Stimulated activated CD8-positive, alpha-beta memory T cell treated with anti-CD3 and anti-CD28 coated beads, Interleukin-12 subunit alpha, Interleukin-12 subunit beta, amount 100 ng/mL, for 24 hours (primary cell): ENCODE measurements at regions not wholly inside any gene's neighbourhood (a gene's known extent, or its start where the extent isn't known, plus 50 kb on each side); places are given as distances from the start of the nearest gene placed in this dataset.

Experiments
- DNase-seq: peaks from one replicate; pipeline ENCODE4 v3.0.0-alpha.2; 2020; ENCODE audit errors: extremely low read depth

DNA sequence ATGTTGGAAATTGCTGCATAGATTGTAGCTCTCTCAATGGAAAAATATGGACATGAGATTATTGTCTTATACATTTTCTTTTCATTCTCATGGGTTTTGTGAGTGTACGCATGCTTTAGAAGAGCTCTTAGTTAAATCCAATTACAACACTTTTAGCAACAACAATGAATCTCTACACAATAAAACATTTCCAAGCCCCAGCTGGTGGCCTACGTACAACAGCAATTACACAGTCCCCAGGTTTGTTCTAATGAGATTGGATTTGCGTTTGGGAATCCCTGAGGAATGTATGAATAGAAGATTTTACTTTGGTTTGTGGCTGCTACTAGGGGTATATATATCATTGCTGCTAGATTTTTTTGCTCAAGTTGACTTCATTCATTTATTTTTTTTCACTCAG is 98.6 kb downstream of the FHDC1 start:
- no peak for DNase-seq

DNA sequence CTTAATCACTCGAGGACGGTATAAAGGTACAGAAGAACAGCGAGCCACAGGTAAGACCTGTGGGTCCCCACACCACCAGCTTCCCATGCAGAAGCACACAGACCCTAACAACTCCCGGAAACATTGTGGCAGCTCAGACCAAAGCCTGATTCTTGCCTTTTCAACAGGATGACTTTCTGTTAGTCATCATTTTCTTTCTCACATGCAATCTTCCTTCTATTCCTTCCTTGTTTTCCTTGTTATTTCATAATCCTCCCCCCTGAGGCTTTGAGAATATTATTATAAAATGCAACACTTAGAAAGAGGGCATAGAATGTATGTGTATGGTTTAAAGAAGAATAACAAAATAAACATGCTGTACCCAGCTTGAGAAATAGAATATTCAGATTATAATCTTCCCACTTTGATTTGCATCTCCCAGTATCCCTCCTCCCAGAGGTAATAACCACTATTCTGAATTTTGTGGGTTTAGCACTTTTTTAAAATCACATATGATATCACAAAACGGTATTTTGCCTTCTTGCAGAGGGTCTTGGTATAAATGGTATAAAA is 100.9 kb downstream of the FHDC1 start:
- DNase-seq: no peak

DNA sequence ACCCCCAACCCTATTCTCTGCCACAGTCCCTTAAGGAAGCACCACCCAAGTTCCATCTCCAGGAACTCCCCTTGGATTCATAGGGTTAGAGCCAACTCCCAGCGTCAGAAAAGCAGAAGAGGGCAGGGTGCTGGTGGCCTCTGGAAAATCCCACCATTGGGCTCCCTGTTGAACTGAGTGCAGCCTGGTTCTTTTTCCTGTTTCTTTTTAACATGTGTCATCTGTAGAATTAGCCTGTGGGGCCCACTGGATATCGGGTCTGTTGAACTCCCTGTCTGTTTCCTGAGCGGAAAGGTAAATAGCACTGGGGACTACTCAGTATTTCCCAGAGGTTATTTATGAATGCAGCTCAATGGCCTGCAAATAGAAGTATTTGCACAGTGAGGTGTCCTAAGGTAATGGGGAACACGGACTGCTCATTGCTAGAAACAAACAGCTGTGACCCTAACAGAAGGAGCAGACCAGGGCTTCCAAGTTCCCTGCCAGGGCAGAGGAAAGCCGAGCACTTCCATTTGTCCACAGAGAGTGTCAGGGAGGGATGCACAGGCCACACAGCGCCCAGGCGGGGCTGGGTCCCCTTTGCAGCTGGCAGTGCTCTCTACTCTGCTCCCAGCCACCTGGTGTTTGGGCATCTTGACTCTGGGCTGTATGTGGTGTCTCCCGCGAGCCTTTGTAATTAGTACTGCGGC is 102.6 kb downstream of the FHDC1 start:
- DNase-seq: no peak

DNA sequence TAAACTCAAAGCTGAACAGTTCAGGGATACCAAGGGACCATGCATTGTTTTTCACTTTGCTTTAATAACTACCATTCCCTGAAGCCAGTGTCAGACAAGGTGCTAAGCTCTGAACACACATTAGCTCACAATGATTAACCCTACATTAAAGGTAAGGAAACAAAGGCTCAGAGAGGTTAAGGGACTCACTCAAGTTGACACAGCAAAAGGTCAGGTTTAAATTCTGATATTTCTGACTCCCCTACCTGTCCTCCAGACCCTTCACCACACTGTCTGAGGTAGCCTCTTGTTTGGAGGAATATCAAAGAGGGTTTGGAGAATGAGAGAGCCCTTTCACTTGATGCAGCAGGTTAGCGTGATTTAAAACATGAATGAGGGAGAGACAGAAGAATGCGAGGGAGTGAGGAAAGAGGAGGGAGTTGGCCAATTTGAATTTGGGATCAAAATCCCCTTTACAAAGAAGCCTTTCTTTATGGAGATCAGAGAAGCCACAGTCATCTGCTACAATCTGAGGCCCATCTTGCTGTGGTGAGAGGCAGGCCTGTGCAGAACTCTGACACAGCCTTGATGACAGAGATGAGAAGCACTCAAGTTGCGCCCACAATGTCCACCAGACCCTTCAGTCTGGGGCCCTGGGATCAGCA is 103.5 kb downstream of the FHDC1 start:
- no peak for DNase-seq

DNA sequence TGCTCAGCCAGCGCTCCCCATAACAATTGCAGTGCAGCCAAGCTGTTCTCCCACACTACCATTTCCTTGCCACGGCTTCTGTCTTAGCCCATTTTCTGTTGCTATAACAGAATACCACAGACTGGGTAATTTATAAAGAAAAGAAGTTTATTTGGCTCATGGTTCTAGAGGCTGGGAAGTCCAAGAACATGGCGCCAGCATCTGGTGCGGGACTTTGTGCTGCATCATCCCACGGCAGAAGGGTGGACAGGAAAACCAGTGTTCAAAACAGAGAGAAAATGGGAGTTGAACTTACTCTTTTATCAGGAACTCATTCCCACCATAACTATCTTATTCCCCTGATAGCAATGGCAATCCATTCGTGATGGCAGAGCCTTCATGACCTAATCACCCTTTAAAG is 104.6 kb downstream of the FHDC1 start:
- no peak for DNase-seq

DNA sequence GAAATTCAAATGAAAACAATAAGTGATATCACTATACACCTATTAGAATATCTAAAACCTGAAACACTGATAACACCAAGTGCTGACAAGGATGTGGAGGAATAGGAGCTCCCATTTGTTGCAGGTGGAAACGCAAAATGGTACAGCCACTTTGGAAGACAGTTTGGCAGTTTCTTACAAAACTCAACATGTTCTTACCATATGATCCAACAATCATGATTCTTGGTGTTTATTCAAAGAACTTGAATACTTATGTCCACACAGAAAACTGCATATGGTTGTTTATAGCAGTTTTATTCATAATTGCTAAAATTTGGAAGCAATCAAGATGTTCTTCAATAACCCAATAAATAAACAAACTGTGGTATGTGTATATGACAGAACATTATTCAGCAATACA is 107.9 kb downstream of the FHDC1 start:
- DNase-seq: no peak

DNA sequence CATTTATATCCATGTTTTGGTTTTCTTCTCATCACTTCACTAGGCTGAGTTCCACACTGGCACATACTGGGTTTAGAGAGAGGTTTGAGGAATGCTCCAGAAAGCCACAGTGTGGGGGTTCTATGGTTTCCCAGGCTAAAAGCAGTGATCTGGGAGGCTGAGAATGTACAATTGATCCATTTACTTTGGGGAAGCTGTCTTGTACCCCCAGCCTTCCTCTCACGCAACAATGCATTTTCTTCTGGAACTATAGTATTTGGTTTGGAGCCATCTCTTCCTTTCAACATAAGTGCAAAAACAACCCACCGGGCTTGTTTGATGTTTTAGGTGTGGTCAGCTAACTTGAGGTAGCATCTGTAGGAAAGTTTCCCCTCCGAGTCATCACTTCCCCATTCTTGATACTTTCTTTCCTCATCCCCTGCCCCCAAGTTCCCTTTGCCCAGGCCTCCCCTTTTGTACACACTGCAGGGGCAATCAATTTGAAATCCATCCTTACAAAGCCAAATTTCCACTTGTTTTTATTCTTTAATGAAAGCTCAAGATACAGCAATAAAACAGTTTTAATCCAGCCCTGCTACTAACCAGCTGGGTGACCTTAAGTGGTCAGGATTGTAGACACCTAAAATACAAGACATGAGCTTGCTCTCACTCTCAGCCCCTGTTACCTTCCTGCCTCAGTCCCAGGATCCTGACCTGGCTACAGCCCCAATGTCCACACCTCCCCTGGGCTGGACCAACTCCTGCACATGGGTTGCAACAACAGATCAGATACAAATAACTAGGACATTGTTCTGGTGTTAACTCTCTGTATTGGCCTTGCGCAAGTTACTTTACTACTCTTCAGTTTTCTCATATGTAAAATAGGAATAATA is 109.2 kb downstream of the FHDC1 start:
- DNase-seq: no peak

DNA sequence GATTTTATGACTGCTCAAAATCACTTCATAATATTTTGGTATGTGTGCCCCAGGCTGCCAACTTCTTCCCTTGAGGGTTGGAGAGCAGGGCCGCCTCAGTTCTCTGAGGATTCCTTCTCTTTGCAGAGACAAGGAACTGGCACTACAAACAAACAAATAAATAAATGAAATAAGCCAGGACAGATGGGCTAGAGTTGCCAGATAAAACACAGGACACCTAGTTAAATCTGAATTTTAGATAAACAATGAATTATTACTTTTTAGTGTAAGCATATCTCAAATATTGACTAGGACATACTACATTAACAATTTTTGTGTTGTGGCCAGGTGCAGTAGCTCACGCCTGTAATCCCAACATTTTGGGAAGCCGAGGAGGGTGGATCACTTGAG is 122.5 kb downstream of the FHDC1 start:
- no peak for DNase-seq

DNA sequence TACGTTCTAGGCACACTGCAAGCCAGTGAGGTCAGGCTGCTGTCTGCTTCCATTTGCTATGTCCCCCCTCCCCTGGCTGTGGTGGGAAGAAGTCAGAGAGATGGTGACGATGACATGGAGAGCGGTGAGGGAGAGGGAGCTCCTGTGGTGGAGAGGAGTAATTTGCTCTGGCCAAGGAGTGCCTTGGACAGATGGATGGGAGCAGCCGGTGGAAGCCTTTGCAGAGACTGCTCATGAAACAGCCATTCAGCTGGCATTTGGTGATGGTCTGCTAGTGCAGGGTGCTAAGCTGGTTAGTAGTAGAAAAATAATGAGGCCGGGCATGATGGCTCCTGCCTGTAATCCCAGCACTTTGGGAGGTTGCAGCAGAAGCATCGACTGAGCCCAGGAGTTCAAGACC is 124.1 kb downstream of the FHDC1 start:
- DNase-seq: no peak

DNA sequence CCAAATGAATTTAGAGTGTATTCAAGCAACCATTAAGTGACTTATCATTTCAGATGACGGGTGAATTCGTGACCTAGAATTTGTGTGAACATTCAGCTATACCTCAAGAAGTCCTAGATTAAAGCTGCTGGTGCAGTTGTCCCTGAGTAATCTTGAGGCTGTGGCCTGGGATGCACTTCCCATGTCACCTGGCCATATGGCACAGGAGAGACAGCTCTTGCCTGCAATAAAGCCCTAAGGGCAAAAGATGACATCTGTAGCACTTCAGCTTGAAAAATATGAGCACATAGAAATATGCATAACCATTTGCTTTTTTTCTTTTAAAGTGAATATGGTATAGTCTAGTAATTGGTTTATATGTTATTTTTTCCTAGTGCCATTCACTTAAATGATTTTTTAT is 125.8 kb downstream of the FHDC1 start:
- DNase-seq: no peak

DNA sequence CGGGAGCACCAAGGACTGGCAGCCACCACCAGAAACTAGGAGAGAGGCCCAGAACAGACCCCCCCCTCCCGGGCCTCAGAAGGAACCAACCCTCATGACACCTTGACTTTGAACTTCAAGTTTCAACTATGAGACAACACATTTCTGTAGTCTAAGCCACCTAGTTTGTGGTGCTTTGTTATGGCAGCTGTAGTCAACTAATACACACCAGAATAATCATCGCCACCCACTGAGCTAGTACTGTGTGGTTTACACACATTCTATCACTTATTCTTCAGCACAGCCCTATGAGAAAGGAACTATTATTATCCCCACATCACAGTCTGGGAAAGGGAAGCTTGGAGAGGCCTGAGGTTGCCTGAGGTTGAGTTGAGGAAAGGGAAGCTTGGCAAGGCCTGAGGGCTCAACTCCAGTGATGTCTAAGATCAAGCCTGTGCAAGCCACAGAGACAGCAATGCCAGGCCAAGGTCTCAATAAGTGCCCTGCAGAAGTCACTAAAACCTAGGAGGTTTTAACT is 126.6 kb downstream of the FHDC1 start:
- no peak for DNase-seq

DNA sequence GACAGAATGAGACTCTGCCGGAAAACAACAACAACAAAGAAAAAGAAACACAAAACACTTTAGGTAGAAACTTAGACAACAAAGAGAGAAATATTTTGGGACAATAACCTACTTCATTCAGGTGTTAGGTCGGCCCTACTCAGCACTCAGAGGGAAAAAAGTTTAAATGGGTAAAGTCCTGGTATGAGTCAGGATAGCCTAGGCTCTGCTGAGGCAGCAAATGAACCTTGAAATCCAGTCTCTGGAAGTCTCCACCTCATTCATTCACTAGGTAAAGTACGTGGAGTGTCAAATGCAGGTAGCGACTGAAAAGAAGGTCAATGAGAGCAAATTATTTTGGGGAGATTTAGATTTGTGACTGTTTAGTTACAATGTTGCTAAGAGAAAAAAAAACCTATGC is 127.4 kb downstream of the FHDC1 start:
- DNase-seq: no peak

DNA sequence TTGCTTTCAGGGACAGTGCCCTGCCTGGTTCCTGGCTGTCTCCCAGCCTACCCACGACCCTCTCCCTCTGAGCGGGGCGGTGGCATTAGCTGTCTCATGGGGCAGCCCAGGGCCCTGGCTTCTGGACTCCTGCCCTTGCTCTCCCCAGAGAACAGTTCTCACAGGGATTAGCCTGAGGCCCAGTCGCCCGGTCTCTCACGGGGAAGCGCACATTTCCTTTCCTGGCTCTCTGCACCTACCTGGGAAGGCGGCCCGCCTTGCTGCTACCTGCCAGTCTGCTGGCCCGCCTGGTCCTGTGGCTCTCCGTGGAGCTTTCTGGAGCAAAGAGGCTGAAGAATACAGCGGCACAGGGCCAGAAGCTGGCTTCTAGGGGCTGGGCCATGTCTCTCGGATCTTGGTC is 128.4 kb downstream of the FHDC1 start:
- DNase-seq: no peak

DNA sequence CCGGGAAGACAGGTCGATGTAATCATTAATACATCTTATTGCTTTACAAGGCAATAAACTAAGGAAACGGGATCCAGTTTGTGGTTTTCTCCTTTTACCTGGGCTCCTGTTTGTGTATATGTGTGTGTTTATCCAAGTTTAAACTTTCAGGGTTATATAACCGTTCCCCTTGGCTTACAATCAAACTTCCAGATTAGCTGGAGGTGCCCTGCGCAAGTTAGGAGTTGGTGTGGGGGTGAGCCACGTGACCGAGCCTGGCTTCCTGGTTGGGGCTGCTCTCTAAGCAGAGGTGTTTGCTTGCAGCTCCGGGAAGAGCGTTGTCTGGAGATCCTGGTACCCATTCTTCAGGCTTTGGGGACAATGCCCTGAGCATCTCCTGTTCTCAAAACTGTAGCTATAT is 129.2 kb downstream of the FHDC1 start:
- DNase-seq: no peak

DNA sequence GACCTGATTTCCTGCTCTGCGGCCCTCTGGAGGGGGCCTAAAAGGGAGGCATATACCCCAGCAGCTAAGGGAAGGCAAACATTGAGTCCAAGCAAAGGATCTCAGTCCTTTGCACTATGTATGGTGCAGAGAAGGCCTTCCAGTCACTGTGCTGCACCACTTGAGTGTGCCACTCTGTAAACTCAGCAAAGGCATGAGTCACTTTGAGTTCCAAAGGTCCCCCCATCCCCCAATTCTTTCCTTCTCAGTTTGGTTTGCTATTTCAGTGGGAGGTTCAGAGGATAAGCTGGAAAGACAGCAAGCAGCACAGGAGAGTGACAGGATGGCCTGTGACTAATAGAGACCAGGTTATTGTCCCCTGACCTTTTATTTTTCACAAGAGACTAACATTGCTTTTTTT is 131.3 kb downstream of the FHDC1 start:
- DNase-seq: no peak

DNA sequence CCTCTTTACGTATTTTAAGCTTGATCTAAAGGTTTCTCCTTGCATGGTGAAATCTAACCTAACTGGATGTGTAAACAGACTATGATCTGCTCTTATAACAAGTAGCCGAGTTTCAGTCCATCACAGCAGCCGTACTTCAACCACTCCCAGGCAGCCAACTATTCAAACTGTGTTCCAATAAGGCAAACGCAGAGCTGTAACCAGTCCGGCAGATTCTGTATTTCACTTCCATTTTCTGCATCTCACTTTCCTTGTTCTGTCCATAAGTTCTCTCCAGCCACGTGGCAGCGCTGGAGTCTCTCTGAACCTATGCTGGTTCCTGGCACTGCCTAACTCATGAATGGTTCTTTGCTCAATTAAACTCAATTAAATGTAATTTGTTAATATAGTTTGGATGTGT is 132.6 kb downstream of the FHDC1 start:
- no peak for DNase-seq

DNA sequence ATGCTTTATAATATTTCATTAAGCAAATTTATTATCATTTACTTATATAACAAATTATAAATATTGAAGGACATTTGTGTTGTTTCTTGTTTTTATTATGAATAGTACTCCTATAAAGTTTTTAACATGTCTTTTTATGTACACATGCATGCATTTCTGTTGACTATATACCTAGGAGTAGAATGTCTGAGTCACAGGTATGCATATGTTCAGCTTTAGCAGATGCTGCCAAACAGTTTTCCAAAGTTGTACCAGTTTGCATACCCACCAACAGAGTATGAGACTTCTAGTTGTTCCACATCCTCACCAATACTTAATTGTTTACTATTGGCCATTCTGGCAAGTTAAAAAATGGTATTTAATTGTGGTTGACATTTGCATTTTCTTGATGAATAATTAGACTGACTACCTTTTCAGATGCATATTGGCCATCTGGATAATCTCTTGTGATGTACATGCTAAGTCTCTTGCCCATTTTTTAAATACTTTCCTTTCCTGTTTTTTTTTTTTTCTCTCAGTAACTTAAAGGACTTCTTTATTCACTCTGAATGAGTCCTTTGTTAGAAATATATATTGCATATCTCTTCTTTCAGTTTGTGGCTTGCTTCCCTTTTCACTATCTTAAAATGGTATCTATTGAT is 132.2 kb upstream of the TRIM2 start:
- no peak for DNase-seq

DNA sequence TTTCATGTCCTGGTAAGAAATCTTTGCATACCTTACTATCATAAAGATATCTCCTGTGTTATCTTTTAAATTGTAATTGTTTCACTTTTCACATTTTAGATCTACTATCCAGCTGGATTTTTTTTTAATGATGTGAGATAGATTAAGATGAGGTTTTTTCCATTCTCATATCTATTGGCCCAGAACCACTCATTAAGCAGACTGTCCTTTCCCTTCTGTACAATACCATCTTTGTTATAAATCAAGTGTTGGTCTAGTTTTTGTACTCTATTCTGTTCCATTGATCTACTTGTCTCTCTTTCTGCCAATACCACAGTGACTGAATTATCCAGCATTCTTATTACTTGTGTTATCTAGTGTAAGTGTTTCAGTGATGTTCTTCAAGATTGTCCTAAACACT is 131.6 kb upstream of the TRIM2 start:
- DNase-seq: no peak

DNA sequence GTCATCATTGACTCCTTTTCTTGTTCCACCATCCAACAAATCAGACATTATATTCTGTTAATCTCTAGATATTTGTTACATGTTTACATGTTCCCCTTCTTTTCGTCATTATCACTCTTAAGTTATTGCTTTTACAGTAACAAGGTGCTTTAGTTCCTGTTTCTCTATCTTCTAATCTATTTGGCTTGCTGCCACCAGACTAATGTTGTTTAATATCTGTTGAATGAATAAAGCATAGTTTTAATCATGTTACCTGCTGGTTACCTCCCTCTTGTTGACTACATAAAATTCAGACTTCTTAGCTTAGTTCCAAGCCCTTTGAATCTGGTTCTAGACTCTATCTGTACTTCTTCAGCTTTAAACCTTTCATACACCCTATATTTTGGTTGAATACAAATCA is 129.8 kb upstream of the TRIM2 start:
- no peak for DNase-seq

DNA sequence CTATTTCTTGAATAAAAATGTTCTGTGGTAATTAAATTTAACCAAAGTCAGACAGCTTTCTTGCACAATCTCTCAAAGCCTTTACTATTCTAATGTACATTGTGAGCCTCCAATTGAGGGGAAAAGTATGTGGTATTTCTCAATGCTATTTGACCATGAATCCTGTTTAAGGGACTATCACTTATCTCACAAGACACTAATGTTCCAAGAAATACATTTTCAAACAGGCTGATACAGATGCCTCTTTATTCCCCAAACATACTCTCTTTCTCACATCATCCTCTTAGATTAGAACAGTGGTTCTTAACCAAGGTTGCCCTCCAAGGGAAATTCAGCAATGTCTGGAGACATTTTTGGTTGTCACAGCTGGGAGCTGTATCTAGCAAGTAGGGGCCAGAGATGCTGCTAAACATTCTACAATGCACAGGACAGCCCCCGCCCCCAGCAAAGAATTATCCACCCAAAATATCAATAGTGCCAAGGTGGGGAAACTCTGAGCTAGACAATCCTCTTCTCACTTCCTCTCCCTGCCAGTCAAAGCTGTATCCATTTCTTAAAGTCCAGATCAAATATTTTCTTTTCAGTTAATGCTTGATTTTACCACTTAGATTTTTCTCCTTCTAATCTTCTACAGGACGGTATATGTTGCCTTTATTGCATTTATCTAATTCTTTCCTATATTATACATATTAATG is 129.2 kb upstream of the TRIM2 start:
- no peak for DNase-seq

DNA sequence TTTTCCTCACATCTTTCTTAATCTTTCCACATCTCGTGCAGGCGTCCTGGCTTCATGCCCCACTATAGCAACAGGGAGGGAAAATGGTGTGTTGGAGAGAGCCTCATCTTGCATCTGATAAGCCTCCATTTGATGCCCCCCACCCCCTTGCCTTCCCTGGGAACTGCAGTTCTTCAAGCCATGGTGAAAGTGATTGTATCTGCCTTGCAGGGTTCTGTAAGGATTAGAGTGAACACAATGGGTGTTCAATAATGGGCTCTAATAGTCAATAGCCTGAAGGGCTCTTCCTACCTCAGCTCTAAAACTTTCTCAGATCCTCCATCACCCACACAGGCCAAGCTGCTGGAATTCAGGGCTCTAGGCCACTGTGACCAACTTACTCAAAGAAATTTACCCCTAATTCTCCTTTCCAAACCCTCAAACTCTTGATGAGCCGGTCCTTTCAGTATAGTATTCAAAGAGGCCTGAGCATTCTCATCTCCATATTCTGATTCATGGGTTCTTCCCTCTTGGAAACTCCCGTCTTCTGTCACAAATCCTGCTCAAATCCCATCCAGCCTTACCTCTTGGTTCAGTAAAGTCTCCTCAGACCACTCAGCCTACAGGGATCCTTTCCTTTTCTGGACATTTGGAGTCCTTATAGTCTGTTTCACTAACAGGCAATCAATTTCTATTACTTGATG is 128.3 kb upstream of the TRIM2 start:
- no peak for DNase-seq
